ENCODE measurements at regions not wholly inside any gene's neighbourhood (a gene's known extent, or its start where the extent isn't known, plus 50 kb on each side); places are given as distances from the start of the nearest gene placed in this dataset.

- TF ChIP-seq CTCF (conservative IDR thresholded peaks at IDR 0.05; ENCODE audit: low read length) (no peak), EZH2phosphoT487 (IDR thresholded peaks at IDR 0.05; ENCODE audit: borderline replicate concordance) (no peak)
These were observed 66.9 kb downstream of the IRX2 start for GRCh38 chr5:2684606-2685005.

Data from Loucy (cell line).